ENCODE measurements at regions not wholly inside any gene's neighbourhood (a gene's known extent, or its start where the extent isn't known, plus 50 kb on each side); places are given as distances from the start of the nearest gene placed in this dataset.

DNA sequence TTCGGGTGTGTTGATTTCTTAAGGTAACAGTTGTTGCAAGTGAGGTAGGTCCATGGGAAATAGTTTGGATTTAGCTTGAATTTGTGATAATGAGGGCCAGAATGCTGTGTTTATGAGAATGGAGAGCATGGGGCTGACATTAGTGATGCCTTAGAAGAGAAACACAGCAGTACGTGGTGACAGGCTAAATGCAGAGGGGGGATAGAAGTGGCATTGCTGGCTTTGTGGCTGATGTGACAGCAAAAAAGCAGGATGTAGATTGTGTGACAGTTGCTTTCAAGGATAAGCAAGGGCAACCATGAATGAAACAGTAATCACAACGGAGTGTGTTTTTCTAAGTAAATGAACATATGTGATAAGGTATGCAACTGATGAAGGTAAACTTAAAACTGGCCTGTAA, 103.4 kb upstream of the SGCD start:
- TF ChIP-seq GATA2 (IDR thresholded peaks at IDR 0.05; ENCODE audit: low read depth, low read length) (no peak), GATA3 (IDR thresholded peaks at IDR 0.05; ENCODE audit: low read depth, low read length) (no peak)

Measured in SH-SY5Y (cell line).